ENCODE measurements at regions not wholly inside any gene's neighbourhood (a gene's known extent, or its start where the extent isn't known, plus 50 kb on each side); places are given as distances from the start of the nearest gene placed in this dataset.
"Not testable (repeated sequence)": the region's sequence is repeated elsewhere in the genome, so short reads cannot be mapped to it uniquely, and the experiment has no call there.

GRCh38 chr7:155382802-155383171, 75.1 kb upstream of the EN2 start:
- no peak overlapping the region for H3K27ac ChIP-seq
- H3K4me3 ChIP-seq, result no peak overlapping the region
- DNase-seq, result no peak
- H3K27me3 ChIP-seq, result peaks cover 0 to 97% of the 10 kb centered on the region in 2 donors
- no peaks in the 10 kb centered on the region for H3K36me3 ChIP-seq
- intact Hi-C loops (cut with DNase I; ENCODE audit: low total_unique reads), result no loop called here
- H3K9me3 ChIP-seq, result no peaks in the 10 kb centered on the region
- peaks cover 0 to 31% (median 26%) of the 10 kb centered on the region in 4 donors for H3K4me1 ChIP-seq
- TF ChIP-seq CTCF (IDR thresholded peaks at IDR 0.05), result no peak

GRCh38 chr7:155383756-155384491, 74.0 kb upstream of the EN2 start:
- TF ChIP-seq CTCF (IDR thresholded peaks at IDR 0.05), result no peak
- H3K4me3 ChIP-seq, result no peak overlapping the region
- intact Hi-C loops (cut with DNase I; ENCODE audit: low total_unique reads), result no loop called here
- H3K27ac ChIP-seq, result no peak overlapping the region
- no peaks in the 10 kb centered on the region for H3K9me3 ChIP-seq
- DNase-seq, result no peak
- H3K36me3 ChIP-seq, result no peaks in the 10 kb centered on the region
- peaks cover 0 to 23% (median 19%) of the 10 kb centered on the region in 4 donors for H3K4me1 ChIP-seq
- H3K27me3 ChIP-seq, result peaks cover 0 to 94% of the 10 kb centered on the region in 2 donors

- H3K9me3 ChIP-seq, result no peaks in the 10 kb centered on the region
- peaks cover 0 to 23% (median 19%) of the 10 kb centered on the region in 4 donors for H3K4me1 ChIP-seq
- H3K27me3 ChIP-seq, result peaks cover 0 to 93% of the 10 kb centered on the region in 2 donors
- no peak overlapping the region for H3K27ac ChIP-seq
- intact Hi-C loops (cut with DNase I; ENCODE audit: low total_unique reads), result no loop called here
- H3K36me3 ChIP-seq, result no peaks in the 10 kb centered on the region
- DNase-seq, result no peak
- TF ChIP-seq CTCF (IDR thresholded peaks at IDR 0.05), result no peak
- H3K4me3 ChIP-seq, result no peak overlapping the region
Measured at GRCh38 chr7:155384751-155385150, 73.2 kb upstream of the EN2 start.

GRCh38 chr7:155385182-155385581, 72.7 kb upstream of the EN2 start:
- H3K9me3 ChIP-seq; H3K36me3 ChIP-seq; H3K27ac ChIP-seq; H3K4me3 ChIP-seq; DNase-seq; intact Hi-C loops (cut with DNase I; ENCODE audit: low total_unique reads): not testable (repeated sequence)
- Histone ChIP-seq H3K4me1 (peaks cover 0 to 23% (median 19%) of the 10 kb centered on the region in 4 donors), H3K27me3 (peaks cover 0 to 91% of the 10 kb centered on the region in 2 donors)

GRCh38 chr7:155386608-155387007, 71.3 kb upstream of the EN2 start:
- Histone ChIP-seq H3K9me3 (no peaks in the 10 kb centered on the region), H3K4me1 (peaks cover 0 to 13% (median 12%) of the 10 kb centered on the region in 4 donors), H3K4me3 (no peak overlapping the region), H3K27ac (no peak overlapping the region), H3K27me3 (peaks cover 0 to 83% of the 10 kb centered on the region in 2 donors), H3K36me3 (no peaks in the 10 kb centered on the region)
- DNase-seq, result no peak
- intact Hi-C loops (cut with DNase I; ENCODE audit: low total_unique reads), result no loop called here
- TF ChIP-seq CTCF (IDR thresholded peaks at IDR 0.05), result no peak

- Histone ChIP-seq H3K4me1 (peaks cover 0 to 7% (median 6%) of the 10 kb centered on the region in 4 donors), H3K36me3 (no peaks in the 10 kb centered on the region), H3K27me3 (peaks cover 0 to 83% of the 10 kb centered on the region in 2 donors), H3K4me3 (no peak overlapping the region), H3K27ac (no peak overlapping the region), H3K9me3 (no peaks in the 10 kb centered on the region)
- no peak for TF ChIP-seq CTCF (IDR thresholded peaks at IDR 0.05)
- intact Hi-C loops (cut with DNase I; ENCODE audit: low total_unique reads), result no loop called here
- no peak for DNase-seq
Measured at GRCh38 chr7:155387066-155387620, 70.8 kb upstream of the EN2 start.

All from tibial artery (tissue), 4 donors.